Chondrocyte (in vitro differentiated cells): ENCODE measurements at regions not wholly inside any gene's neighbourhood (a gene's known extent, or its start where the extent isn't known, plus 50 kb on each side); places are given as distances from the start of the nearest gene placed in this dataset.

Experiments used
- DNase-seq: peaks from one replicate; pipeline ENCODE4 v3.0.0; 2021; ENCODE audit warnings: mixed read lengths, low spot score
- H3K27ac Mint-ChIP-seq: one replicate; pipeline ENCODE4 v1.8.0; 2021; ENCODE audit warnings: mild to moderate bottlenecking, moderate library complexity, mixed read lengths; ENCODE audit not compliant: unreplicated experiment
- H3K27me3 Mint-ChIP-seq: 2 replicates; pipeline ENCODE4 v1.8.0; 2021; ENCODE audit warnings: low read depth, mixed read lengths
- H3K36me3 Mint-ChIP-seq: 2 replicates; pipeline ENCODE4 v1.8.0; 2021; ENCODE audit warnings: low read depth, mixed read lengths
- H3K4me1 Mint-ChIP-seq: 2 replicates; pipeline ENCODE4 v1.8.0; 2021; ENCODE audit warnings: low read depth, mild to moderate bottlenecking, mixed read lengths
- H3K4me3 Mint-ChIP-seq: one replicate; pipeline ENCODE4 v1.8.0; 2021; ENCODE audit warnings: mild to moderate bottlenecking, moderate library complexity, mixed read lengths; ENCODE audit not compliant: unreplicated experiment
- H3K9me3 Mint-ChIP-seq: 2 replicates; pipeline ENCODE4 v1.8.0; 2021; ENCODE audit warnings: low read depth, mixed read lengths
- CTCF ChIP-seq: fragments of 200-600 bp; sonication (generic); IDR thresholded peaks from 2 replicates; pipeline ENCODE4 v1.5.0; 2021; ENCODE audit warnings: antibody characterized with exemption, mild to moderate bottlenecking, moderate library complexity

- DNase-seq = no peak
- Mint-ChIP-seq H3K4me3 (no peak overlapping the region), H3K27ac (no peak overlapping the region), H3K4me1 (no peaks in the 10 kb centered on the region), H3K9me3 (no peaks in the 10 kb centered on the region), H3K27me3 (no peaks in the 10 kb centered on the region), H3K36me3 (no peaks in the 10 kb centered on the region)
- no peak for TF ChIP-seq CTCF
Measured at GRCh38 chr16:63192980-63193379, 1156.7 kb upstream of the CDH8 start.

- peaks cover 2% of the 10 kb centered on the region for H3K27me3 Mint-ChIP-seq
- no peak overlapping the region for H3K27ac Mint-ChIP-seq
- no peak overlapping the region for H3K4me3 Mint-ChIP-seq
- DNase-seq = no peak
- H3K36me3 Mint-ChIP-seq = no peaks in the 10 kb centered on the region
- no peaks in the 10 kb centered on the region for H3K9me3 Mint-ChIP-seq
- no peaks in the 10 kb centered on the region for H3K4me1 Mint-ChIP-seq
- no peak for TF ChIP-seq CTCF
Measured at GRCh38 chr16:63188086-63188771, 1152.0 kb upstream of the CDH8 start.

- no peak for TF ChIP-seq CTCF
- DNase-seq = no peak
- H3K4me1 Mint-ChIP-seq = no peaks in the 10 kb centered on the region
- H3K9me3 Mint-ChIP-seq = no peaks in the 10 kb centered on the region
- no peak overlapping the region for H3K27ac Mint-ChIP-seq
- H3K27me3 Mint-ChIP-seq = peaks cover 3% of the 10 kb centered on the region
- H3K4me3 Mint-ChIP-seq = no peak overlapping the region
- no peaks in the 10 kb centered on the region for H3K36me3 Mint-ChIP-seq
Measured at GRCh38 chr16:63187638-63188037, 1151.4 kb upstream of the CDH8 start.

GRCh38 chr16:63185235-63185780 lies 1149.1 kb upstream of the CDH8 start:
- H3K4me3 Mint-ChIP-seq = no peak overlapping the region
- H3K27me3 Mint-ChIP-seq = peaks cover 3% of the 10 kb centered on the region
- no peaks in the 10 kb centered on the region for H3K4me1 Mint-ChIP-seq
- H3K27ac Mint-ChIP-seq = no peak overlapping the region
- TF ChIP-seq CTCF = no peak
- no peaks in the 10 kb centered on the region for H3K9me3 Mint-ChIP-seq
- DNase-seq = no peak
- no peaks in the 10 kb centered on the region for H3K36me3 Mint-ChIP-seq

- DNase-seq = no peak
- TF ChIP-seq CTCF = no peak
- peaks cover 3% of the 10 kb centered on the region for H3K27me3 Mint-ChIP-seq
- no peak overlapping the region for H3K27ac Mint-ChIP-seq
- H3K4me1 Mint-ChIP-seq = no peaks in the 10 kb centered on the region
- no peaks in the 10 kb centered on the region for H3K9me3 Mint-ChIP-seq
- H3K4me3 Mint-ChIP-seq = no peak overlapping the region
- H3K36me3 Mint-ChIP-seq = no peaks in the 10 kb centered on the region
Measured at GRCh38 chr16:63183743-63184142, 1147.5 kb upstream of the CDH8 start.
